ENCODE measurements at regions not wholly inside any gene's neighbourhood (a gene's known extent, or its start where the extent isn't known, plus 50 kb on each side); places are given as distances from the start of the nearest gene placed in this dataset.

GRCh38 chr6:170483413-170483812 is 69.7 kb downstream of the PSMB1 start:
- ATAC-seq (no peak), DNase-seq (no peak)
- peaks cover 5% of the 10 kb centered on the region for H3K4me1 Mint-ChIP-seq
- H3K9me3 Mint-ChIP-seq = peaks cover 0 to 6% of the 10 kb centered on the region in 2 donors
- no peak overlapping the region for H3K27ac Mint-ChIP-seq
- peaks cover 33% of the 10 kb centered on the region for H3K27me3 Mint-ChIP-seq
- H3K4me3 Mint-ChIP-seq = no peak overlapping the region

- ATAC-seq = no peak
- Mint-ChIP-seq H3K27ac (no peak overlapping the region), H3K9me3 (peaks cover 0 to 6% of the 10 kb centered on the region in 2 donors), H3K4me3 (no peak overlapping the region), H3K27me3 (peaks cover 35% of the 10 kb centered on the region), H3K4me1 (no peaks in the 10 kb centered on the region)
- no peak for DNase-seq
These were observed 72.9 kb downstream of the PSMB1 start for GRCh38 chr6:170480050-170480692.

- Mint-ChIP-seq H3K9me3 (no peaks in the 10 kb centered on the region), H3K27me3 (peaks cover 33% of the 10 kb centered on the region)
These were observed 76.7 kb downstream of the PSMB1 start for GRCh38 chr6:170476360-170476759.

GRCh38 chr6:170475118-170475517 is 78.0 kb downstream of the PSMB1 start:
- H3K27me3 Mint-ChIP-seq = peaks cover 25% of the 10 kb centered on the region
- no peaks in the 10 kb centered on the region for H3K9me3 Mint-ChIP-seq
- ATAC-seq (no peak), DNase-seq (no peak)
- no peak overlapping the region for H3K4me3 Mint-ChIP-seq
- no peak overlapping the region for H3K27ac Mint-ChIP-seq
- H3K4me1 Mint-ChIP-seq = no peaks in the 10 kb centered on the region

More at GRCh38 chr6:170476360-170476759, 76.7 kb downstream of the PSMB1 start:
- H3K4me3 Mint-ChIP-seq = no peak overlapping the region
- no peak for ATAC-seq
- no peak for DNase-seq
- H3K27ac Mint-ChIP-seq = no peak overlapping the region
- no peaks in the 10 kb centered on the region for H3K4me1 Mint-ChIP-seq

- Mint-ChIP-seq H3K9me3 (no peaks in the 10 kb centered on the region), H3K27ac (no peak overlapping the region), H3K4me3 (no peak overlapping the region), H3K4me1 (no peaks in the 10 kb centered on the region), H3K27me3 (peaks cover 25% of the 10 kb centered on the region)
- ATAC-seq = no peak
- no peak for DNase-seq
These were observed 79.3 kb downstream of the PSMB1 start for GRCh38 chr6:170473801-170474200.

- no peak overlapping the region for H3K27ac Mint-ChIP-seq
- no peak for ATAC-seq
- no peak overlapping the region for H3K4me3 Mint-ChIP-seq
- H3K9me3 Mint-ChIP-seq = peaks cover 0 to 2% of the 10 kb centered on the region in 2 donors
- no peaks in the 10 kb centered on the region for H3K4me1 Mint-ChIP-seq
- DNase-seq = no peak
- peaks cover 23% of the 10 kb centered on the region for H3K27me3 Mint-ChIP-seq
These were observed 79.8 kb downstream of the PSMB1 start for GRCh38 chr6:170473301-170473717.

- DNase-seq (no peak), ATAC-seq (no peak)
- H3K27ac Mint-ChIP-seq = no peak overlapping the region
- H3K27me3 Mint-ChIP-seq = peaks cover 17% of the 10 kb centered on the region
- H3K4me1 Mint-ChIP-seq = no peaks in the 10 kb centered on the region
- no peak overlapping the region for H3K4me3 Mint-ChIP-seq
- H3K9me3 Mint-ChIP-seq = peaks cover 0 to 10% of the 10 kb centered on the region in 2 donors
These were observed 81.6 kb downstream of the PSMB1 start for GRCh38 chr6:170471491-170471890.

GRCh38 chr6:170470734-170471133 is 82.4 kb downstream of the PSMB1 start:
- Mint-ChIP-seq H3K27ac (no peak overlapping the region), H3K27me3 (peaks cover 17% of the 10 kb centered on the region), H3K4me1 (no peaks in the 10 kb centered on the region), H3K4me3 (no peak overlapping the region), H3K9me3 (peaks cover 0 to 10% of the 10 kb centered on the region in 2 donors)
- ATAC-seq (no peak), DNase-seq (no peak)

GRCh38 chr6:170464524-170464979 is 88.6 kb downstream of the PSMB1 start:
- H3K4me3 Mint-ChIP-seq = peak overlapping the region; percentile 9 to 16
- H3K9me3 Mint-ChIP-seq = peaks cover 0 to 10% of the 10 kb centered on the region in 2 donors
- peaks cover 20% of the 10 kb centered on the region for H3K27me3 Mint-ChIP-seq
- DNase-seq = peak; percentile 33 to 47
- peak; percentile 73 for ATAC-seq
- H3K4me1 Mint-ChIP-seq = peaks cover 50% of the 10 kb centered on the region
- no peak overlapping the region for H3K27ac Mint-ChIP-seq

- ATAC-seq (peak; percentile 13), DNase-seq (no peak)
- H3K9me3 Mint-ChIP-seq = peaks cover 0 to 10% of the 10 kb centered on the region in 2 donors
- H3K27ac Mint-ChIP-seq = no peak overlapping the region
- H3K4me1 Mint-ChIP-seq = peaks cover 53% of the 10 kb centered on the region
- H3K27me3 Mint-ChIP-seq = peaks cover 22% of the 10 kb centered on the region
- H3K4me3 Mint-ChIP-seq = peak overlapping the region in 1 of 2 donors; percentile 16
These were observed 89.0 kb downstream of the PSMB1 start for GRCh38 chr6:170464080-170464479.

GRCh38 chr6:170463101-170463721 is 89.9 kb downstream of the PSMB1 start:
- no peak for ATAC-seq
- Mint-ChIP-seq H3K9me3 (peaks cover 0 to 7% of the 10 kb centered on the region in 2 donors), H3K4me3 (no peak overlapping the region), H3K4me1 (peaks cover 53% of the 10 kb centered on the region), H3K27me3 (peaks cover 22% of the 10 kb centered on the region), H3K27ac (no peak overlapping the region)
- no peak for DNase-seq

GRCh38 chr6:170462366-170463020 is 90.6 kb downstream of the PSMB1 start:
- DNase-seq (no peak), ATAC-seq (no peak)
- no peak overlapping the region for H3K4me3 Mint-ChIP-seq
- peaks cover 22% of the 10 kb centered on the region for H3K27me3 Mint-ChIP-seq
- H3K27ac Mint-ChIP-seq = no peak overlapping the region
- H3K9me3 Mint-ChIP-seq = no peaks in the 10 kb centered on the region
- H3K4me1 Mint-ChIP-seq = peaks cover 53% of the 10 kb centered on the region

GRCh38 chr6:170461556-170462365 is 91.3 kb downstream of the PSMB1 start:
- H3K4me1 Mint-ChIP-seq = peaks cover 53% of the 10 kb centered on the region
- H3K27ac Mint-ChIP-seq = peak overlapping the region in 1 of 2 donors; percentile 84
- H3K27me3 Mint-ChIP-seq = peaks cover 29% of the 10 kb centered on the region
- H3K9me3 Mint-ChIP-seq = no peaks in the 10 kb centered on the region
- ATAC-seq (no peak), DNase-seq (no peak)
- no peak overlapping the region for H3K4me3 Mint-ChIP-seq

GRCh38 chr6:170461111-170461510 is 92.0 kb downstream of the PSMB1 start:
- H3K27me3 Mint-ChIP-seq = peaks cover 29% of the 10 kb centered on the region
- DNase-seq (no peak), ATAC-seq (no peak)
- H3K9me3 Mint-ChIP-seq = no peaks in the 10 kb centered on the region
- H3K27ac Mint-ChIP-seq = no peak overlapping the region
- H3K4me3 Mint-ChIP-seq = no peak overlapping the region
- H3K4me1 Mint-ChIP-seq = peaks cover 53% of the 10 kb centered on the region

GRCh38 chr6:170460641-170461040 is 92.5 kb downstream of the PSMB1 start:
- Mint-ChIP-seq H3K9me3 (no peaks in the 10 kb centered on the region), H3K27ac (no peak overlapping the region)
- no peak for DNase-seq

More at GRCh38 chr6:170460641-170461040, 92.5 kb downstream of the PSMB1 start:
- H3K27me3 Mint-ChIP-seq = peaks cover 29% of the 10 kb centered on the region
- H3K4me1 Mint-ChIP-seq = peaks cover 53% of the 10 kb centered on the region
- no peak for ATAC-seq
- H3K4me3 Mint-ChIP-seq = no peak overlapping the region
